Mesendoderm (in vitro differentiated cells): ENCODE measurements at regions not wholly inside any gene's neighbourhood (a gene's known extent, or its start where the extent isn't known, plus 50 kb on each side); places are given as distances from the start of the nearest gene placed in this dataset.

Experiments
- DNase-seq: peaks from one replicate; pipeline ENCODE4 v3.0.0; 2013
- H2AK5ac ChIP-seq: 2 replicates; pipeline ENCODE4 v1.6.1; 2013; ENCODE audit warnings: low read length, inconsistent platforms
- H2BK120ac ChIP-seq: 2 replicates; pipeline ENCODE4 v1.6.1; 2013; ENCODE audit warnings: low read depth, mild to moderate bottlenecking, low read length, moderate library complexity, mixed read lengths
- H2BK15ac ChIP-seq: replicated peaks from 2 replicates; pipeline ENCODE4 v1.6.1; 2013; ENCODE audit warnings: low read depth, mild to moderate bottlenecking, moderate library complexity
- H2BK5ac ChIP-seq: 2 replicates; pipeline ENCODE4 v1.6.1; 2013; ENCODE audit warnings: low read length, inconsistent platforms
- H3K18ac ChIP-seq: 2 replicates; pipeline ENCODE4 v1.6.1; 2013; ENCODE audit warnings: mild to moderate bottlenecking, low read length, mixed read lengths
- H3K23ac ChIP-seq: one replicate; pipeline ENCODE4 v1.6.1; 2013; ENCODE audit warnings: low read length
- H3K27ac ChIP-seq: 2 replicates; pipeline ENCODE4 v1.5.1; 2013; ENCODE audit warnings: low read depth, mild to moderate bottlenecking, inconsistent platforms, low read length, moderate library complexity
- H3K27me3 ChIP-seq: 2 replicates; pipeline ENCODE4 v1.6.1; 2013; ENCODE audit warnings: low read length, control low read depth, mild to moderate bottlenecking, inconsistent platforms; ENCODE audit not compliant: insufficient read depth, poor library complexity
- H3K36me3 ChIP-seq: 2 replicates; pipeline ENCODE4 v1.6.1; 2013; ENCODE audit warnings: low read length, inconsistent platforms; ENCODE audit not compliant: control insufficient read depth, insufficient read depth
- H3K4ac ChIP-seq: one replicate; pipeline ENCODE4 v1.6.1; 2013; ENCODE audit warnings: low read depth, mild to moderate bottlenecking, low read length, moderate library complexity
- H3K4me1 ChIP-seq: 2 replicates; pipeline ENCODE4 v1.6.1; 2013; ENCODE audit warnings: low read depth, low read length, inconsistent platforms; ENCODE audit not compliant: control insufficient read depth
- H3K4me2 ChIP-seq: 2 replicates; pipeline ENCODE4 v1.6.1; 2013; ENCODE audit warnings: low read length
- H3K4me3 ChIP-seq: 2 replicates; pipeline ENCODE4 v1.5.1; 2013; ENCODE audit warnings: mild to moderate bottlenecking, low read length
- H3K56ac ChIP-seq: one replicate; pipeline ENCODE4 v1.6.1; 2013; ENCODE audit warnings: low read length
- H3K79me1 ChIP-seq: 2 replicates; pipeline ENCODE4 v1.6.1; 2013; ENCODE audit warnings: low read length, inconsistent platforms
- H3K79me2 ChIP-seq: 2 replicates; pipeline ENCODE4 v1.6.1; 2013; ENCODE audit warnings: mild to moderate bottlenecking, low read length; ENCODE audit not compliant: control insufficient read depth, insufficient read depth
- H3K9ac ChIP-seq: 2 replicates; pipeline ENCODE4 v1.6.1; 2013; ENCODE audit warnings: low read length, inconsistent platforms
- H4K5ac ChIP-seq: one replicate; pipeline ENCODE4 v1.6.1; 2013; ENCODE audit warnings: low read length
- H4K8ac ChIP-seq: one replicate; pipeline ENCODE4 v1.6.1; 2013; ENCODE audit warnings: low read depth, mild to moderate bottlenecking, control low read depth, low read length, moderate library complexity
- WGBS: extraction: QIAGEN DNeasy Blood & Tissue Kit; methylation state at CpG from one replicate; pipeline ENCODE4 v1.1.7; 2013; ENCODE audit warnings: low lambda C conversion rate, missing lambda C conversion rate; ENCODE audit not compliant: insufficient coverage; ENCODE audit errors: extremely low coverage; 5-methylcytosine and 5-hydroxymethylcytosine counted together

DNA sequence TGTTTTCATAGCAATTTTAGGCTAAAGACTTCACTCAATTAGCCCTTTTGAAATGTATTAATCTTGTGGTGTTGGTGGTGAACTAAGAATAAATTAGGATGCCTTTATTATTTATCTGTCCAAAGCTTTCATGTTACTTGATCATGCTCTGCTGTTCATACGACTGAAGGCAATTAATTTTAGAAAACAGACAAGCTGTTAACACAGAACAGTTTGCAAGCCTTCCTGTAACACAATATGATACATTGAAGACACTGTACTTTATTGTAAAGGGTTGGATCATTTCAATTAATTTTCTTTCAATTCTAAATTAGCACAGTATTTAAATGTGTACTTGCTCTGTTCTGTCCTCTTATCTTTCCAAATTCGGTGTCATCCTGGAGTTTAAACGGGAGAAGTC, 794.3 kb upstream of the MIR17HG start:
- DNase-seq = no peak
- no peak overlapping the region for H2BK15ac ChIP-seq
- no peak overlapping the region for H3K56ac ChIP-seq
- H3K4me3 ChIP-seq = no peak overlapping the region
- no CpG with 5 or more reads among the region's 3 CpGs for WGBS
- H3K4me1 ChIP-seq = no peaks in the 10 kb centered on the region
- H4K8ac ChIP-seq = no peak overlapping the region
- no peak overlapping the region for H2AK5ac ChIP-seq
- no peak overlapping the region for H3K27ac ChIP-seq
- no peak overlapping the region for H4K5ac ChIP-seq
- H3K4ac ChIP-seq = no peak overlapping the region
- H3K27me3 ChIP-seq = no peaks in the 10 kb centered on the region
- H3K9ac ChIP-seq = no peak overlapping the region
- no peak overlapping the region for H2BK5ac ChIP-seq
- no peak overlapping the region for H3K18ac ChIP-seq
- H3K4me2 ChIP-seq = no peak overlapping the region
- H2BK120ac ChIP-seq = no peak overlapping the region
- H3K36me3 ChIP-seq = no peaks in the 10 kb centered on the region
- no peak overlapping the region for H3K23ac ChIP-seq
- H3K79me1 ChIP-seq = no peaks in the 10 kb centered on the region
- H3K79me2 ChIP-seq = no peaks in the 10 kb centered on the region

DNA sequence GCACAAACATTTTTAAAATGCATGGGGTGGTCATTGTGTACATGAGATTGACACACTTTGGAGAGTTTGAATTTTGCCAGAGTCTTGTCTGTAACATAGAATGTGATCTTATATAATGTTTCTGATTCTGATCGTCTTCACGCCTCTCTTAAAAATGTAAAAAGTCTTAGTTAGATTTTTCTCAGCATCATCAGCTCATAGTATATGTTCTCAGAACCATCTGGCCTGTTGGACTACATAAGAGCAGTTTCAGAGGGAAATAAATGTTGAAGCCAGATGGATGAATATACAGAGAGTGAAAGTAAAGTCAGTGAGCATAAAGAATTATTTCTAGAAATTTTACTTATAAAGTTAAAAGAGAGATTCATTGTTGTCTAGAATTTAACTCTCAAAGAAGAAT, 789.9 kb upstream of the MIR17HG start:
- H3K4me3 ChIP-seq = no peak overlapping the region
- H3K79me2 ChIP-seq = no peaks in the 10 kb centered on the region
- H3K18ac ChIP-seq = no peak overlapping the region
- no peak overlapping the region for H3K4ac ChIP-seq
- H3K27me3 ChIP-seq = no peaks in the 10 kb centered on the region
- H2BK5ac ChIP-seq = no peak overlapping the region
- no peak overlapping the region for H3K4me2 ChIP-seq
- no peak overlapping the region for H4K8ac ChIP-seq
- no peak overlapping the region for H3K23ac ChIP-seq
- H2AK5ac ChIP-seq = no peak overlapping the region
- no peak overlapping the region for H2BK15ac ChIP-seq
- H3K79me1 ChIP-seq = no peaks in the 10 kb centered on the region
- no peak overlapping the region for H3K9ac ChIP-seq
- no peak overlapping the region for H3K56ac ChIP-seq
- H3K36me3 ChIP-seq = no peaks in the 10 kb centered on the region
- no peak for DNase-seq
- no peak overlapping the region for H2BK120ac ChIP-seq
- H4K5ac ChIP-seq = no peak overlapping the region
- WGBS = no CpG with 5 or more reads among the region's 2 CpGs
- no peak overlapping the region for H3K27ac ChIP-seq
- no peaks in the 10 kb centered on the region for H3K4me1 ChIP-seq

DNA sequence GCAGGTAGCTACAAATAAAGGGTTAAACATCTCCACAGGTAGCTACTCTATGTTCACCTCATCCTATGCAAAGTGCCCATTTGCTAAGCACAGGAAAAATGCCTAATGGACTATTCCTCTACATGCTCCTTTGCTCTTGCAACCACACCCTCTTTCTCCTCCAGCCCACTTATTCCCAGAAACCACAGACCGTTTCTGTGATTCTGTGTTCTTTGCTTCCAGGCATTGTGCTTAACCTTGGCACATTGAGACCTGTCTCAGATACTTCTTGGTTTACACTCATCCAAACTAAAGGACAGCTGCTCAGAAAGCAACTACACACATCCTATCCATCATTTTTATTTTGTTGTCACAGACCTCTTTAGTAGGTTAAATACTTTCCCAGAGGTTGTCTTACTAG, 785.0 kb upstream of the MIR17HG start:
- H3K4me3 ChIP-seq = no peak overlapping the region
- no peaks in the 10 kb centered on the region for H3K27me3 ChIP-seq
- no peak overlapping the region for H3K9ac ChIP-seq
- H2BK120ac ChIP-seq = no peak overlapping the region
- H3K4ac ChIP-seq = no peak overlapping the region
- H4K8ac ChIP-seq = no peak overlapping the region
- DNase-seq = no peak
- H4K5ac ChIP-seq = no peak overlapping the region
- H3K36me3 ChIP-seq = no peaks in the 10 kb centered on the region
- H2BK5ac ChIP-seq = no peak overlapping the region
- no peak overlapping the region for H3K18ac ChIP-seq
- H3K4me1 ChIP-seq = no peaks in the 10 kb centered on the region
- no peak overlapping the region for H3K23ac ChIP-seq
- no peaks in the 10 kb centered on the region for H3K79me2 ChIP-seq
- no CpG with 5 or more reads among the region's 1 CpG for WGBS
- H2BK15ac ChIP-seq = no peak overlapping the region
- no peaks in the 10 kb centered on the region for H3K79me1 ChIP-seq
- no peak overlapping the region for H3K27ac ChIP-seq
- H2AK5ac ChIP-seq = no peak overlapping the region
- H3K56ac ChIP-seq = no peak overlapping the region
- H3K4me2 ChIP-seq = no peak overlapping the region

DNA sequence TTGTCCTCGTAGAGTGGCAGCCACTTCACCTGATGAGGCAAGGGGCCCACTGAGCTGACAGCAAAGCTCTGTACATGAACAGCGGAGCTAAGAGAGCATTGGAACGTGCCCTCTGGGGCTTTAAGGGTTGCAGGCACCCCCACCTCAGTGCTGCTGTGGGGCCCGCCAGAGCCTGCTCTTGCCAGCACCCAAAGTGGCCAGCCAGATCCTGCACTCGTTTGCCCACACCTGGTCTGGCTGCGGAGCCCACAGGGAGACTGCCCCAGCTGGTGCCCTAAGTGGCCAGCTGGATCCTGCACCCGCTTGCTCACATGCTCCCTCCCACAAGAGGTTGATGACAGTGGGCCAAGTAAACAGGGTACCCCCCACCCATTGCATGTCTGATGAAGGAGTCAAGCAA, 783.4 kb upstream of the MIR17HG start:
- Histone ChIP-seq H3K9ac (no peak overlapping the region), H3K23ac (no peak overlapping the region), H3K36me3 (no peaks in the 10 kb centered on the region), H2AK5ac (no peak overlapping the region), H2BK5ac (no peak overlapping the region), H2BK120ac (no peak overlapping the region), H4K8ac (no peak overlapping the region), H3K4me2 (no peak overlapping the region), H3K4ac (no peak overlapping the region), H3K4me1 (no peaks in the 10 kb centered on the region), H3K56ac (no peak overlapping the region), H3K79me1 (no peaks in the 10 kb centered on the region), H2BK15ac (no peak overlapping the region), H3K18ac (no peak overlapping the region), H3K79me2 (no peaks in the 10 kb centered on the region), H3K4me3 (no peak overlapping the region), H3K27me3 (no peaks in the 10 kb centered on the region), H4K5ac (no peak overlapping the region), H3K27ac (no peak overlapping the region)
- no peak for DNase-seq
- WGBS = no CpG with 5 or more reads among the region's 7 CpGs

DNA sequence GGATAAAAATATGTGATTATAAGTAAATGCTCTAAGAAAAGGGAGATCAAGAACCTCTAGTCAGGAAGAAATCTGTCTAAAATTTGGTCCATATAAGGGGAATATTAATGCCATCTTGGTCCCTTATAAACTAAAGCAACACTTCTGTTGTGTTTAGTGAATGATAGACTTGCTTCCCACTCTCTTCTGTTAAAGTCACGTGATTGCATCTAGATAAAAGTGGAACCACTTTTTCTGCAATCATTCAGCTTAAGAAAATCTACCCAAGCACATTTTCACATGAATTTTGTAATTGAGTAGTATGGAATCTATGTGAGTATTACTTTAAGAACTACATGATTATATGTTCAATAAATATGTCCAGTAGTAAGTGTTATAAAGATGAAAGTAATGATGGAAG, 782.9 kb upstream of the MIR17HG start:
- DNase-seq = no peak
- Histone ChIP-seq H3K23ac (no peak overlapping the region), H3K79me2 (no peaks in the 10 kb centered on the region), H3K56ac (no peak overlapping the region), H3K9ac (no peak overlapping the region), H3K4me2 (no peak overlapping the region), H2AK5ac (no peak overlapping the region), H2BK5ac (no peak overlapping the region), H3K4ac (no peak overlapping the region), H3K4me3 (no peak overlapping the region), H3K27me3 (no peaks in the 10 kb centered on the region), H3K4me1 (no peaks in the 10 kb centered on the region), H3K79me1 (no peaks in the 10 kb centered on the region), H4K8ac (no peak overlapping the region), H3K36me3 (no peaks in the 10 kb centered on the region), H2BK120ac (no peak overlapping the region), H3K27ac (no peak overlapping the region), H3K18ac (no peak overlapping the region), H2BK15ac (no peak overlapping the region), H4K5ac (no peak overlapping the region)
- no CpG with 5 or more reads among the region's 1 CpG for WGBS

DNA sequence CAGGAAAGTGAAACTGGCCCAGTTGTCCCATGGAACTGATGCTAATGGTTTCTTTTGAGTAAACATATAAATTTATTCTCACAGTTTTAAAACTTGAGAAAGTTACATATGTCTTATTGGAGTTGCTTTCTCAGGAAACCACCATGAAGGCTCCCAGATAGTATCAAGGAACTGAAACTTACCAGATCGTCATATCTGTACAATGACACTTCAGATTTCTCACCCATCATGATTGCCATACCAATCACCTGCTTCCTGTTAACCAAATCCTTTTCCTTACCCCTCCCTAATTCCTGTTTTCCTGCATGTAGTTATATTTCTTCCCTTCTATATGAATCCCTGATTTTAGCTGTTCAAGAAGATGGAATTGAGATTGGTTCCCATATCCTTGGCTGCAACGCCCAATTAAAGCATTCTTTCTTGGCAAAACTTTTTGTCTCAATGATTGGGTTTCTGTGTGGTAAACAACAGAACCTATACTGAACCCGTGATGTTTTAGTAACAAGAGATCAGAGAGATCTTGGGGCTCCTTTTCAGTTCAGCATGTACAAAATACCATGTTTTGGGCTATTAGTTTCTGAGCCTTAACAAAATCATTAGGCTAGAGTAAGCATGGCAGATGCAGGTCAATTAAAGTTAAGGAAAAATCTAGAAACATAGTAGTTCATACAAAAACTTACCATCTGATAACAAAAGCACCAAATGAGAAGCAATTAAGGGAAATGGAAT, 781.3 kb upstream of the MIR17HG start:
- H3K4me3 ChIP-seq = no peak overlapping the region
- no peaks in the 10 kb centered on the region for H3K36me3 ChIP-seq
- no peak overlapping the region for H3K4me2 ChIP-seq
- no peaks in the 10 kb centered on the region for H3K4me1 ChIP-seq
- no peak overlapping the region for H4K8ac ChIP-seq
- H3K9ac ChIP-seq = no peak overlapping the region
- no peak overlapping the region for H4K5ac ChIP-seq
- H3K18ac ChIP-seq = no peak overlapping the region
- H2AK5ac ChIP-seq = no peak overlapping the region
- no CpG with 5 or more reads among the region's 3 CpGs for WGBS
- H3K56ac ChIP-seq = no peak overlapping the region
- no peak overlapping the region for H3K23ac ChIP-seq
- H3K4ac ChIP-seq = no peak overlapping the region
- H3K27me3 ChIP-seq = no peaks in the 10 kb centered on the region
- H3K79me2 ChIP-seq = no peaks in the 10 kb centered on the region
- no peak overlapping the region for H2BK5ac ChIP-seq
- no peaks in the 10 kb centered on the region for H3K79me1 ChIP-seq
- H3K27ac ChIP-seq = no peak overlapping the region
- H2BK15ac ChIP-seq = no peak overlapping the region
- H2BK120ac ChIP-seq = no peak overlapping the region
- DNase-seq = no peak
